ENCODE measurements at regions not wholly inside any gene's neighbourhood (a gene's known extent, or its start where the extent isn't known, plus 50 kb on each side); places are given as distances from the start of the nearest gene placed in this dataset.

GRCh38 chr13:103762523-103762922 lies 696.3 kb upstream of the SLC10A2 start:
- TF ChIP-seq, protein P1, sequence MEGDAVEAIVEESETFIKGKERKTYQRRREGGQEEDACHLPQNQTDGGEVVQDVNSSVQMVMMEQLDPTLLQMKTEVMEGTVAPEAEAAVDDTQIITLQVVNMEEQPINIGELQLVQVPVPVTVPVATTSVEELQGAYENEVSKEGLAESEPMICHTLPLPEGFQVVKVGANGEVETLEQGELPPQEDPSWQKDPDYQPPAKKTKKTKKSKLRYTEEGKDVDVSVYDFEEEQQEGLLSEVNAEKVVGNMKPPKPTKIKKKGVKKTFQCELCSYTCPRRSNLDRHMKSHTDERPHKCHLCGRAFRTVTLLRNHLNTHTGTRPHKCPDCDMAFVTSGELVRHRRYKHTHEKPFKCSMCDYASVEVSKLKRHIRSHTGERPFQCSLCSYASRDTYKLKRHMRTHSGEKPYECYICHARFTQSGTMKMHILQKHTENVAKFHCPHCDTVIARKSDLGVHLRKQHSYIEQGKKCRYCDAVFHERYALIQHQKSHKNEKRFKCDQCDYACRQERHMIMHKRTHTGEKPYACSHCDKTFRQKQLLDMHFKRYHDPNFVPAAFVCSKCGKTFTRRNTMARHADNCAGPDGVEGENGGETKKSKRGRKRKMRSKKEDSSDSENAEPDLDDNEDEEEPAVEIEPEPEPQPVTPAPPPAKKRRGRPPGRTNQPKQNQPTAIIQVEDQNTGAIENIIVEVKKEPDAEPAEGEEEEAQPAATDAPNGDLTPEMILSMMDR (IDR thresholded peaks at IDR 0.05) = no peak
- TF ChIP-seq POLR2A (IDR thresholded peaks at IDR 0.05) (no peak), POLR2AphosphoS5 (IDR thresholded peaks at IDR 0.05; ENCODE audit: insufficient read depth in 1 of 2, low read depth in 1 of 2) (no peak)

All from vagina (tissue), 2 donors.